22Rv1 (cell line): ENCODE measurements at regions not wholly inside any gene's neighbourhood (a gene's known extent, or its start where the extent isn't known, plus 50 kb on each side); places are given as distances from the start of the nearest gene placed in this dataset.

Experiments
- CTCF ChIP-seq: fragments of 450-650 bp; IDR thresholded peaks from 2 replicates; pipeline ENCODE4 v1.5.1; 2017; ENCODE audit warnings: mild to moderate bottlenecking
- ZFX ChIP-seq: fragments of 450-650 bp; IDR thresholded peaks from 2 replicates; pipeline ENCODE4 v1.6.1; 2017; ENCODE audit warnings: antibody characterized with exemption, borderline replicate concordance

- TF ChIP-seq CTCF (no peak), ZFX (no peak)
Observed at GRCh38 chr19:33898062-33898677, 101.5 kb downstream of the KCTD15 start.
